C4-2B (cell line): ENCODE measurements at regions not wholly inside any gene's neighbourhood (a gene's known extent, or its start where the extent isn't known, plus 50 kb on each side); places are given as distances from the start of the nearest gene placed in this dataset.

Experiments used
- ZFX ChIP-seq: fragments of 450-650 bp; IDR thresholded peaks from 2 replicates; pipeline ENCODE4 v1.6.1; 2017
- TF ChIP-seq, protein P1 (sequence below): fragments of 450-650 bp; conservative IDR thresholded peaks from 2 replicates; pipeline ENCODE4 v1.5.1; 2017; ENCODE audit warnings: mild to moderate bottlenecking

DNA sequence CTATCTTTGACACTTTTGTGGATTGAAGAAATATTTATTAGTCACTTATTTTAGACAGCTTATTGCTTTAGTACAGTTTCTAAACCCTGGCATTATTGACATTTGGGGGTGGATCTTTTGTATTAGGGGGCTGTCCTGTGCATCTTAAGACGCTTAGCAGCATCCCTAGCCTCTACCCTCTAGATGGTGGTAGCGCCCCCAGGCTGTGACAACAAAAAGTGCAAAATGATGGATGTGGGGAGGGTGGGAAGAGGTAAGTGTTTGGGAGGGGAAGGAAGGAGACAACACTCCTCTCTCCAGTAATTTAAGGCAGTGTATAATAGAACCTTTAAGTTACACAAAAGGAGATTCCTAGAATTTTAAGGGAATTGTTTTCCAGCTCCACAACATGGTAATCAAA lies 1210.6 kb downstream of the C4orf33 start:
- TF ChIP-seq, protein P1, sequence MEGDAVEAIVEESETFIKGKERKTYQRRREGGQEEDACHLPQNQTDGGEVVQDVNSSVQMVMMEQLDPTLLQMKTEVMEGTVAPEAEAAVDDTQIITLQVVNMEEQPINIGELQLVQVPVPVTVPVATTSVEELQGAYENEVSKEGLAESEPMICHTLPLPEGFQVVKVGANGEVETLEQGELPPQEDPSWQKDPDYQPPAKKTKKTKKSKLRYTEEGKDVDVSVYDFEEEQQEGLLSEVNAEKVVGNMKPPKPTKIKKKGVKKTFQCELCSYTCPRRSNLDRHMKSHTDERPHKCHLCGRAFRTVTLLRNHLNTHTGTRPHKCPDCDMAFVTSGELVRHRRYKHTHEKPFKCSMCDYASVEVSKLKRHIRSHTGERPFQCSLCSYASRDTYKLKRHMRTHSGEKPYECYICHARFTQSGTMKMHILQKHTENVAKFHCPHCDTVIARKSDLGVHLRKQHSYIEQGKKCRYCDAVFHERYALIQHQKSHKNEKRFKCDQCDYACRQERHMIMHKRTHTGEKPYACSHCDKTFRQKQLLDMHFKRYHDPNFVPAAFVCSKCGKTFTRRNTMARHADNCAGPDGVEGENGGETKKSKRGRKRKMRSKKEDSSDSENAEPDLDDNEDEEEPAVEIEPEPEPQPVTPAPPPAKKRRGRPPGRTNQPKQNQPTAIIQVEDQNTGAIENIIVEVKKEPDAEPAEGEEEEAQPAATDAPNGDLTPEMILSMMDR = peak; percentile 26
- no peak for TF ChIP-seq ZFX
